ENCODE measurements at regions not wholly inside any gene's neighbourhood (a gene's known extent, or its start where the extent isn't known, plus 50 kb on each side); places are given as distances from the start of the nearest gene placed in this dataset.

GRCh38 chr10:754914-755313 lies 65.4 kb upstream of the DIP2C start:
- DNase-seq, result no peak
- Mint-ChIP-seq H3K36me3 (ENCODE audit: low read depth) (no peaks in the 10 kb centered on the region), H3K4me1 (peaks cover 11% of the 10 kb centered on the region), H3K9me3 (peaks cover 16% of the 10 kb centered on the region), H3K27me3 (peaks cover 25% of the 10 kb centered on the region), H3K4me3 (no peak overlapping the region), H3K27ac (no peak overlapping the region)
- ChIA-PET CTCF (no interaction called here), POLR2A (no interaction called here)

DNA sequence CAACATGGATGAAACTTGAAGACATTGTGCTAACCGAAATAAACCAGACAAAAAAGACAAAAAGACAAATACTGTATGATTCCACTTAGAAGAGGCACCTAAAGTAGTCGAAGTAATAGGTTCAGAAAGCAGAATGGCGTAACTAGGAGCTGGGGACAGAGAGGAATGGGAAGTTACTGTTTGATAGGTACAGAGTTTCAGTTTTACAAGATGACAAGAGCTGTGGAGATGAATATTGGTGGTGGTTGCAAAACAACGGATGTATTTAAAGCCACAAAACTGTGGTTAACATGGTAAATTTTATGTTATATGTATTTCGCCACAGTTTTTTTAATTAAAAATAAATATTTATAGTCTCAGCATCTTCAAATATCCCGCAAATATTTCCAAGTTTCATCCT lies 64.1 kb upstream of the DIP2C start:
- no peak overlapping the region for H3K27ac Mint-ChIP-seq
- POLR2A ChIA-PET, result no interaction called here
- CTCF ChIA-PET, result no interaction called here
- H3K4me3 Mint-ChIP-seq, result no peak overlapping the region
- H3K4me1 Mint-ChIP-seq, result peaks cover 8% of the 10 kb centered on the region
- H3K27me3 Mint-ChIP-seq, result peaks cover 22% of the 10 kb centered on the region
- DNase-seq, result no peak
- H3K9me3 Mint-ChIP-seq, result peaks cover 13% of the 10 kb centered on the region
- H3K36me3 Mint-ChIP-seq (ENCODE audit: low read depth), result no peaks in the 10 kb centered on the region

DNA sequence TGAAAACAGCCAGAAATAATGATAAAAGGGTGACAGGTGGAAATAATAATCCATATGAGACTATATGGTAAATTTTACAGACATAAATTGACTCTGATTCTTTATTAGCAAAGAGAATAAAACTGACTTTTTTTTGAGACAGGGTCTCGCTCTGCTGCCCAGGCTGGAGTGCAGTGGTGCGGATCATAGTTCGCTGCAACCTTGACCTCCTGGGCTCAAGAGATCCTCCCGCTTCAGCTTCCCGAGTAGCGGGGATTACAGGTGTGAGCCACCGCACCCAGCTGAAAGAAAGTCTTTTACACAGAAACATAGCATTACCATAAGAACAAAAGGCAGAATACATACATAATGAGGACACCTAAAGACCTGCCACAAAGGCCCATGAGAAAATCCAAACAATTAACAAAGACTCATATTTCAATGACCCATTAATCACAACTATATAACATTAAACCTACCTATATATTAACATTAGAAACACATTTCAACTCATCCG lies 51.5 kb upstream of the DIP2C start:
- CTCF ChIA-PET, result no interaction called here

DNA sequence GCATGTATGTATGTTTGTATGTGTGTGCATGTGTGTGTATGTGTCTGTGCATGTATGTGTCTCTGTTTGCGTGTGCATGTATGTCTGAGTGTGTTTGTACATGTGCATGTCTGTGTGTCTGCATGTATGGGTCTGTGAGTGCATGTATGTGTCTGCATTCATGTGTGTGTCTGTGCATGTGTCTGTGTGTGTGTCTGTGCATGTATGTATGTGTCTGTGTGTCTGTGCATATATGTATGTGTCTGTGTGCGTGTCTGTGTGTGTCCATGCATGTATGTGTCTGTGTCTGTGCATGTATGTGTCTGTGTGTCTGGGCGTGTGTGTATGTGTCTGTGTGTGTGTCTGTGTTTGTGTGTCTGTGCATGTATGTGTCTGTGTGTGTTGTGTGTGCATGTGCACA lies 49.9 kb upstream of the DIP2C start:
- CTCF ChIA-PET, result interaction anchor here (0.7 kb wide), 1 partner anchor 161 kb away, joined by 3 read pairs; no protein-coding TSS in a partner anchor
- no peak overlapping the region for H3K27ac Mint-ChIP-seq

More for the DNA sequence above, 51.5 kb upstream of the DIP2C start:
- Mint-ChIP-seq H3K27ac (no peak overlapping the region), H3K4me3 (no peak overlapping the region), H3K27me3 (no peaks in the 10 kb centered on the region), H3K4me1 (no peaks in the 10 kb centered on the region), H3K36me3 (ENCODE audit: low read depth) (no peaks in the 10 kb centered on the region), H3K9me3 (peaks cover 3% of the 10 kb centered on the region)
- POLR2A ChIA-PET, result no interaction called here
- no peak for DNase-seq

More for the DNA sequence above, 49.9 kb upstream of the DIP2C start:
- H3K4me1 Mint-ChIP-seq, result no peaks in the 10 kb centered on the region
- H3K27me3 Mint-ChIP-seq, result peaks cover 3% of the 10 kb centered on the region
- peaks cover 3% of the 10 kb centered on the region for H3K9me3 Mint-ChIP-seq
- peaks cover 3% of the 10 kb centered on the region for H3K36me3 Mint-ChIP-seq (ENCODE audit: low read depth)
- no peak overlapping the region for H3K4me3 Mint-ChIP-seq
- POLR2A ChIA-PET, result no interaction called here
- DNase-seq, result no peak
